ENCODE measurements at regions not wholly inside any gene's neighbourhood (a gene's known extent, or its start where the extent isn't known, plus 50 kb on each side); places are given as distances from the start of the nearest gene placed in this dataset.

- H3K27me3 ChIP-seq (ENCODE audit: control insufficient read depth in 3 of 3, insufficient read depth in 3 of 3, low read length in 3 of 3), result no peaks in the 10 kb centered on the region
- H3K4me1 ChIP-seq (ENCODE audit: control insufficient read depth in 3 of 3, insufficient read depth in 2 of 3, low read depth in 1 of 3, low read length in 2 of 3), result no peaks in the 10 kb centered on the region
- H3K36me3 ChIP-seq (ENCODE audit: control insufficient read depth in 3 of 3, insufficient read depth in 2 of 3, low read depth in 1 of 3, low read length in 3 of 3), result no peaks in the 10 kb centered on the region
- DNase-seq, result no peak
- H3K9me3 ChIP-seq (ENCODE audit: control insufficient read depth in 2 of 2, insufficient read depth in 1 of 2, low read depth in 1 of 2, low read length in 1 of 2), result peaks cover 0 to 3% of the 10 kb centered on the region in 2 donors
- H3K4me3 ChIP-seq (ENCODE audit: low read depth in 1 of 3, low read length in 3 of 3), result no peak overlapping the region
- FAIRE-seq, result no peak
- 90 to 95% (median 92%) methylated on average over 2 of the region's 2 CpGs for WGBS, 3 donors
- H3K27ac ChIP-seq (ENCODE audit: low read depth in 1 of 3, low read length in 2 of 3), result no peak overlapping the region
Observed at GRCh38 chr4:35948171-35948570, 296.1 kb downstream of the ARAP2 start.

- Histone ChIP-seq H3K27me3 (ENCODE audit: control insufficient read depth in 3 of 3, insufficient read depth in 3 of 3, low read length in 3 of 3) (no peaks in the 10 kb centered on the region), H3K4me1 (ENCODE audit: control insufficient read depth in 3 of 3, insufficient read depth in 2 of 3, low read depth in 1 of 3, low read length in 2 of 3) (no peaks in the 10 kb centered on the region), H3K36me3 (ENCODE audit: control insufficient read depth in 3 of 3, insufficient read depth in 2 of 3, low read depth in 1 of 3, low read length in 3 of 3) (no peaks in the 10 kb centered on the region), H3K27ac (ENCODE audit: low read depth in 1 of 3, low read length in 2 of 3) (no peak overlapping the region), H3K4me3 (ENCODE audit: low read depth in 1 of 3, low read length in 3 of 3) (no peak overlapping the region), H3K9me3 (ENCODE audit: control insufficient read depth in 2 of 2, insufficient read depth in 1 of 2, low read depth in 1 of 2, low read length in 1 of 2) (peaks cover 0 to 3% of the 10 kb centered on the region in 2 donors)
- DNase-seq (no peak), FAIRE-seq (no peak)
- 93 to 95% (median 94%) methylated on average over 1 of the region's 1 CpG for WGBS, 3 donors
Observed at GRCh38 chr4:35950442-35950841, 293.9 kb downstream of the ARAP2 start.

GRCh38 chr4:35952751-35953150 lies 291.6 kb downstream of the ARAP2 start:
- Histone ChIP-seq H3K36me3 (ENCODE audit: control insufficient read depth in 3 of 3, insufficient read depth in 2 of 3, low read depth in 1 of 3, low read length in 3 of 3) (no peaks in the 10 kb centered on the region), H3K27me3 (ENCODE audit: control insufficient read depth in 3 of 3, insufficient read depth in 3 of 3, low read length in 3 of 3) (no peaks in the 10 kb centered on the region), H3K27ac (ENCODE audit: low read depth in 1 of 3, low read length in 2 of 3) (no peak overlapping the region), H3K4me3 (ENCODE audit: low read depth in 1 of 3, low read length in 3 of 3) (no peak overlapping the region), H3K9me3 (ENCODE audit: control insufficient read depth in 2 of 2, insufficient read depth in 1 of 2, low read depth in 1 of 2, low read length in 1 of 2) (peaks cover 2 to 5% of the 10 kb centered on the region in 2 donors), H3K4me1 (ENCODE audit: control insufficient read depth in 3 of 3, insufficient read depth in 2 of 3, low read depth in 1 of 3, low read length in 2 of 3) (no peaks in the 10 kb centered on the region)
- peak in 1 of 2 donors; percentile 12 for DNase-seq
- FAIRE-seq, result no peak
- WGBS, 3 donors, result 46 to 74% (median 52%) methylated on average over 2 of the region's 2 CpGs

- H3K4me3 ChIP-seq (ENCODE audit: low read depth in 1 of 3, low read length in 3 of 3), result no peak overlapping the region
- H3K9me3 ChIP-seq (ENCODE audit: control insufficient read depth in 2 of 2, insufficient read depth in 1 of 2, low read depth in 1 of 2, low read length in 1 of 2), result no peaks in the 10 kb centered on the region
- H3K36me3 ChIP-seq (ENCODE audit: control insufficient read depth in 3 of 3, insufficient read depth in 2 of 3, low read depth in 1 of 3, low read length in 3 of 3), result no peaks in the 10 kb centered on the region
- WGBS, 3 donors, result 77 to 84% (median 83%) methylated on average over 4 of the region's 4 CpGs
- FAIRE-seq, result no peak
- no peaks in the 10 kb centered on the region for H3K27me3 ChIP-seq (ENCODE audit: control insufficient read depth in 3 of 3, insufficient read depth in 3 of 3, low read length in 3 of 3)
- H3K4me1 ChIP-seq (ENCODE audit: control insufficient read depth in 3 of 3, insufficient read depth in 2 of 3, low read depth in 1 of 3, low read length in 2 of 3), result no peaks in the 10 kb centered on the region
- no peak for DNase-seq
- no peak overlapping the region for H3K27ac ChIP-seq (ENCODE audit: low read depth in 1 of 3, low read length in 2 of 3)
Observed at GRCh38 chr4:35963383-35963782, 280.9 kb downstream of the ARAP2 start.

- DNase-seq (no peak), FAIRE-seq (no peak)
- Histone ChIP-seq H3K36me3 (ENCODE audit: control insufficient read depth in 3 of 3, insufficient read depth in 2 of 3, low read depth in 1 of 3, low read length in 3 of 3) (no peaks in the 10 kb centered on the region), H3K27me3 (ENCODE audit: control insufficient read depth in 3 of 3, insufficient read depth in 3 of 3, low read length in 3 of 3) (no peaks in the 10 kb centered on the region), H3K27ac (ENCODE audit: low read depth in 1 of 3, low read length in 2 of 3) (no peak overlapping the region), H3K4me1 (ENCODE audit: control insufficient read depth in 3 of 3, insufficient read depth in 2 of 3, low read depth in 1 of 3, low read length in 2 of 3) (no peaks in the 10 kb centered on the region), H3K4me3 (ENCODE audit: low read depth in 1 of 3, low read length in 3 of 3) (no peak overlapping the region), H3K9me3 (ENCODE audit: control insufficient read depth in 2 of 2, insufficient read depth in 1 of 2, low read depth in 1 of 2, low read length in 1 of 2) (no peaks in the 10 kb centered on the region)
- 80 to 82% (median 82%) methylated on average over 5 of the region's 5 CpGs for WGBS, 3 donors
Observed at GRCh38 chr4:35963974-35964515, 280.3 kb downstream of the ARAP2 start.

GRCh38 chr4:35965300-35965699 lies 279.0 kb downstream of the ARAP2 start:
- FAIRE-seq, result no peak

GRCh38 chr4:35966566-35966965 lies 277.7 kb downstream of the ARAP2 start:
- Histone ChIP-seq H3K27me3 (ENCODE audit: control insufficient read depth in 3 of 3, insufficient read depth in 3 of 3, low read length in 3 of 3) (no peaks in the 10 kb centered on the region), H3K9me3 (ENCODE audit: control insufficient read depth in 2 of 2, insufficient read depth in 1 of 2, low read depth in 1 of 2, low read length in 1 of 2) (no peaks in the 10 kb centered on the region), H3K4me1 (ENCODE audit: control insufficient read depth in 3 of 3, insufficient read depth in 2 of 3, low read depth in 1 of 3, low read length in 2 of 3) (no peaks in the 10 kb centered on the region), H3K36me3 (ENCODE audit: control insufficient read depth in 3 of 3, insufficient read depth in 2 of 3, low read depth in 1 of 3, low read length in 3 of 3) (no peaks in the 10 kb centered on the region), H3K4me3 (ENCODE audit: low read depth in 1 of 3, low read length in 3 of 3) (no peak overlapping the region), H3K27ac (ENCODE audit: low read depth in 1 of 3, low read length in 2 of 3) (no peak overlapping the region)
- DNase-seq (no peak), FAIRE-seq (no peak)

More at GRCh38 chr4:35965300-35965699, 279.0 kb downstream of the ARAP2 start:
- Histone ChIP-seq H3K9me3 (ENCODE audit: control insufficient read depth in 2 of 2, insufficient read depth in 1 of 2, low read depth in 1 of 2, low read length in 1 of 2) (no peaks in the 10 kb centered on the region), H3K4me1 (ENCODE audit: control insufficient read depth in 3 of 3, insufficient read depth in 2 of 3, low read depth in 1 of 3, low read length in 2 of 3) (no peaks in the 10 kb centered on the region), H3K36me3 (ENCODE audit: control insufficient read depth in 3 of 3, insufficient read depth in 2 of 3, low read depth in 1 of 3, low read length in 3 of 3) (no peaks in the 10 kb centered on the region), H3K27me3 (ENCODE audit: control insufficient read depth in 3 of 3, insufficient read depth in 3 of 3, low read length in 3 of 3) (no peaks in the 10 kb centered on the region), H3K27ac (ENCODE audit: low read depth in 1 of 3, low read length in 2 of 3) (no peak overlapping the region), H3K4me3 (ENCODE audit: low read depth in 1 of 3, low read length in 3 of 3) (no peak overlapping the region)
- no peak for DNase-seq
- WGBS, 3 donors, result 47 to 69% (median 62%) methylated on average over 1 of the region's 1 CpG

- 73 to 84% (median 81%) methylated on average over 1 of the region's 1 CpG for WGBS, 3 donors
- no peak for FAIRE-seq
Observed at GRCh38 chr4:35970366-35970960, 273.9 kb downstream of the ARAP2 start.

GRCh38 chr4:35972814-35973213 lies 271.5 kb downstream of the ARAP2 start:
- FAIRE-seq (no peak), DNase-seq (no peak)
- Histone ChIP-seq H3K9me3 (ENCODE audit: control insufficient read depth in 2 of 2, insufficient read depth in 1 of 2, low read depth in 1 of 2, low read length in 1 of 2) (no peaks in the 10 kb centered on the region), H3K27me3 (ENCODE audit: control insufficient read depth in 3 of 3, insufficient read depth in 3 of 3, low read length in 3 of 3) (no peaks in the 10 kb centered on the region), H3K27ac (ENCODE audit: low read depth in 1 of 3, low read length in 2 of 3) (no peak overlapping the region), H3K4me3 (ENCODE audit: low read depth in 1 of 3, low read length in 3 of 3) (no peak overlapping the region), H3K4me1 (ENCODE audit: control insufficient read depth in 3 of 3, insufficient read depth in 2 of 3, low read depth in 1 of 3, low read length in 2 of 3) (no peaks in the 10 kb centered on the region), H3K36me3 (ENCODE audit: control insufficient read depth in 3 of 3, insufficient read depth in 2 of 3, low read depth in 1 of 3, low read length in 3 of 3) (no peaks in the 10 kb centered on the region)
- 40 to 60% (median 43%) methylated on average over 4 of the region's 4 CpGs for WGBS, 3 donors

More at GRCh38 chr4:35970366-35970960, 273.9 kb downstream of the ARAP2 start:
- Histone ChIP-seq H3K27me3 (ENCODE audit: control insufficient read depth in 3 of 3, insufficient read depth in 3 of 3, low read length in 3 of 3) (no peaks in the 10 kb centered on the region), H3K27ac (ENCODE audit: low read depth in 1 of 3, low read length in 2 of 3) (no peak overlapping the region), H3K4me1 (ENCODE audit: control insufficient read depth in 3 of 3, insufficient read depth in 2 of 3, low read depth in 1 of 3, low read length in 2 of 3) (no peaks in the 10 kb centered on the region), H3K36me3 (ENCODE audit: control insufficient read depth in 3 of 3, insufficient read depth in 2 of 3, low read depth in 1 of 3, low read length in 3 of 3) (no peaks in the 10 kb centered on the region), H3K4me3 (ENCODE audit: low read depth in 1 of 3, low read length in 3 of 3) (no peak overlapping the region), H3K9me3 (ENCODE audit: control insufficient read depth in 2 of 2, insufficient read depth in 1 of 2, low read depth in 1 of 2, low read length in 1 of 2) (no peaks in the 10 kb centered on the region)
- DNase-seq, result no peak

All from small intestine (tissue), 7 donors.